Ishikawa (cell line): ENCODE measurements at regions not wholly inside any gene's neighbourhood (a gene's known extent, or its start where the extent isn't known, plus 50 kb on each side); places are given as distances from the start of the nearest gene placed in this dataset.

ENCODE experiments used
- EGR1 ChIP-seq: IDR thresholded peaks from 2 replicates; pipeline ENCODE4 v1.6.1; 2012
- REST ChIP-seq: IDR thresholded peaks from 2 replicates; pipeline ENCODE4 v1.6.1; 2012; ENCODE audit warnings: low read depth, mild to moderate bottlenecking
- TAF1 ChIP-seq: IDR thresholded peaks from 2 replicates; pipeline ENCODE4 v1.6.1; 2012; ENCODE audit warnings: low read depth, mild to moderate bottlenecking
- YY1 ChIP-seq: IDR thresholded peaks from 2 replicates; pipeline ENCODE4 v1.6.1; 2012; ENCODE audit warnings: low read depth

- TF ChIP-seq TAF1, result no peak
- no peak for TF ChIP-seq REST
- TF ChIP-seq EGR1, result no peak
- no peak for TF ChIP-seq YY1
Observed at GRCh38 chr13:110971486-110971885, 56.6 kb upstream of the ANKRD10 start.
